ENCODE measurements at regions not wholly inside any gene's neighbourhood (a gene's known extent, or its start where the extent isn't known, plus 50 kb on each side); places are given as distances from the start of the nearest gene placed in this dataset.

DNA sequence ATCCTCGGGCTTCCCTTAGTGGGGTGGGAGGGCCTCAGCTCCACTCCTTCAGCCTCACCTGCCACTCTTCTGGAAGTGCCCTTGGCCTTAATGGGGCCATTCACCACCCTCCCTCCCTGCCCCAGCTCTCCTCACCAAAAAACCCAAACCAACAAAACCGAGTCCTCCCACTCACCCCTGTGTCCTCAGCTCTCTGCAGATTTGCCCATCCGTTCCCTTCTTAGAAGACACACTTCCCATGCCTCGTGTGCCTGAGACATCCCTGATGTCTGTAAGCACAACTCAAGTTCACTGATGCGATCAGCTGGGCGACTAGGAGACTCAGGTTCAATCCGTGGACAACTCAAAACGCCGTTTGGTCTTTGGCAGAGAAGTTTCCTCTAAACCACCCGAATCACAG, 839.2 kb downstream of the TBC1D22A start:
- DNase-seq, result no peak

DNA sequence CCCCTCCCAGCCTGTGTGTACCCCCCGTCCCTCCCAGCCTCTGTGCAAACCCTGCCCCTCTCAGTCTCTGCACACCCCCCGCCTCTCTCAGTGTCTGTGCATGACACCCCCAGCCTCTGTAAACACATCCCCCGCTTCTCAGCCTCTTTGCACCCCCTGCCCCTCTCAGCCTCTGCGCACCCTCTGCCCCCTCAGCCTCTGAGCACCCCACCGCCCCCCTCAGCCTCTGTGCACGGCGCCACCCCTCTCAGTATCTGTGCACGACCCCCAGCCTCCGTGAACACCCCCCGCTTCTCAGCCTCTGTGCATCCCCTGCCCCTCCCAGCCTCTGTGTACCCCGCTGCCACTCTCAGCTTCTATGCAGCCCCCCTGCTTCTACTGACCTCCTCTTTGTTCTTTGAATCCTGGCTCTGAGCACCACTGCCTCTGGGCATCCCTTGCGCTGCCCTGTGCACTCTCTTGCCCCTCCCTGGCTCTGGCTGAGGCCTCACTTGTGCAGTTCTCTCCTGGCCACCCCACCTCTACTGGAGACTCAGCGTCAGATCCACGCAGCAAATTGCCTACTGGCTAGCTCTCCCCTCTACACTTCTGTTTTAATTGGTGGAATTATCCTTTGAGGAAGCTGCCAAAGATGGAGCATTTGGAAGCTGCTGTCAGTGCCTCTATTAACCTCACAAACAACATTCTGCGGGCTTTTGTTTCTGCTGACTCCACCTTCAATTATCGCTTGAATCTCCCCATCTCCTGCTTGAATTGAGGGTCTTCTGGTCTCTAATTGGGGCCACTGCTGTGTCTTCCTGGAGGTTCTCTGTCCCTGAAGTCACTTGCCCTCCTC, 838.6 kb downstream of the TBC1D22A start:
- DNase-seq, result no peak

DNA sequence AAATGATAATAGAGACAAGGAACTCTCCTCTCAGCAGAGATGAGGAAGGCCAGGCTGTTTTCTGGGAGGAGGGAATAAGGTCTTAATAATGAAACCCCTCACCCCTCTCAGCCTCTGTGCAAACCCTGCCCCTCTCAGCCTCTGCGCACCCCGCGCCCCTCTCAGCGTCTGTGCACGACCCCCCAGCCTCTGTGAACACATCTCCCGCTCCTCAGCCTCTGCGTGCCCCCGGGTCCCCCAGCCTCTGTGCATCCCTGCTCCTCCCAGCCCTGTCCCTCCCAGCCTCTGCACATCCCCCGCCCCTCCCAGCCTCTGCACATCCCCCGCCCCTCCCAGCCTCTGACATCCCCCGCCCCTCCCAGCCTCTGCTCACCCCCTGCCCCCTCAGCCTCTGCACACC, 837.8 kb downstream of the TBC1D22A start:
- no peak for DNase-seq

DNA sequence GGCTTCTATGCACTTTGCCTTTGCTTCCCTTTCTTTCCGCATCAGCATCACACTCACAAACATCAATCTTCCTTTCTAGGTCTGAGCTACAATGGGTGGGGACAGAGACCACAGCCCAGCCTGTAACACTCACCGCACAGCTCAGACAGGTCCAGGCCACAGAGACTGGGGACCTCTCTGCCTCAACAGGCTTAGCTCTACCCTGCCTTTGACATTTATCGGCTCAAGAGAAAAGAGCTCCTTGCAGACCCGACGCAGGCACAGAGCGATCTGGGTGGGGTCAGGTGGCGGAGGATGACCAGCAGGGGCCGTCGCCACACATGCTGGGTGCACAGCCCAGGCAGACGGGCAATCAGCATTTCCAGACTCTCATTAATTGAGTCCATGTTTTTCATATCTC, 837.3 kb downstream of the TBC1D22A start:
- DNase-seq, result no peak

DNA sequence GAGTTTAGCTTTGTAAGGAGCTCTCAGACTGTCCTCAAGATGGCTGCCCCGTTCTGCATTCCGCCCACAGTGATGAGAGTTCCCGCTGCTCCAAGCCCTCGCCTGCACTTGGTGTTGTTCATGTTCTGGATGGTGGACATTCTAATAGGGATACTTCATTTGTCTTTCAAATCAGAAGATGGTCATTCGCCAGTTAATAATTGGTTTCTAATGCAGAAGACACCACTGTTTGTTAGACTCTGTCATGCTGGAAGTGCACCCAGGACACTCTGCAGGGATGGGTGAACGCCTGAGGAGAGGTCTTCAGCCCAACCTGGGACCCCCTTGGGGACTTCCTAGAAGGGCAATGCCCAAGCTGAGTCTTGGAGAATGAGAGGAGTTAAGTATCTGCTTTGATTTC, 836.4 kb downstream of the TBC1D22A start:
- no peak for DNase-seq

DNA sequence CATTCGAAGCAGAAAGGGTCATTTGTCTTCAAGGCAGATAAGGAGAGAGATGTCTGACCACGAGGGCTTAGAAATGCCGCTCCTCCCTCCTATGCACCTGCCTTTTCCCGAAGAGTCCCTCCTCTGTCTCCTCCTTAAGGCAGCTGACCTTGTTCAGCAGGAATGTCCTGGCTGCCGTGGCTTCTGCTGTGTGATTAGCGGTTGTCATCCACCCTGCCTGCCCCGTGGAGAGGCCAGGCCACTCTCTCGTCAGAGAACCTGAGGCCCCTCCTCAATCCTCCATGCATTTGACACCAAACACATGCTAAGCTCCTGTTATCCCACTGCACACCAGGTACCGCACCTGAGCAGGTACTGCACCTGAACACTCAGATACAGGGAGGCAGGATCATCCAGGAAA, 834.6 kb downstream of the TBC1D22A start:
- DNase-seq, result no peak

DNA sequence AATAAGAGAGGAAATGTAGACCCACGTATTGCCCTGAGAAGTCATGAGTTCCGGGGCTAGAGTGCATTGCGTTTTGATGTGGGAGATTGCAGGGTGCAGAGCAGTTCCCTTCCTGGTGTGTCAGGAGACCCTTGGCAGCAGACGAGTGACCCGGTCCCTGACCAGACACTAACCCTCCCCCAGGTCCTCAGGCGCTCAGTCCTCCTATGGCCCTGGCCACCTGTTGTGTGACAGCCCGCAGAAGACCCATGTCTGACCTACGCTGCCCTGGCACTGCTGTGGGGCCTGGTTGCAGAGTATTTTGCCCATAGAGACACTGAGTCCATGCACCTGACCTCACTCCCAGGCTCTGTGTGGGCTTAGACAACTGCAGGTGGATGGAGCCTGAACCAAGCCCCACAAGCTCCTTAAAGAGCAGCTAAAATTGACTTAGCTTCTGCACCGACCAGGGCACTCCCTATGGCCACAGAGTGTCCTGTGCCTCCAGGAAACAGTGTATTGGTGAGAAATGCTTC, 833.8 kb downstream of the TBC1D22A start:
- DNase-seq, result no peak

DNA sequence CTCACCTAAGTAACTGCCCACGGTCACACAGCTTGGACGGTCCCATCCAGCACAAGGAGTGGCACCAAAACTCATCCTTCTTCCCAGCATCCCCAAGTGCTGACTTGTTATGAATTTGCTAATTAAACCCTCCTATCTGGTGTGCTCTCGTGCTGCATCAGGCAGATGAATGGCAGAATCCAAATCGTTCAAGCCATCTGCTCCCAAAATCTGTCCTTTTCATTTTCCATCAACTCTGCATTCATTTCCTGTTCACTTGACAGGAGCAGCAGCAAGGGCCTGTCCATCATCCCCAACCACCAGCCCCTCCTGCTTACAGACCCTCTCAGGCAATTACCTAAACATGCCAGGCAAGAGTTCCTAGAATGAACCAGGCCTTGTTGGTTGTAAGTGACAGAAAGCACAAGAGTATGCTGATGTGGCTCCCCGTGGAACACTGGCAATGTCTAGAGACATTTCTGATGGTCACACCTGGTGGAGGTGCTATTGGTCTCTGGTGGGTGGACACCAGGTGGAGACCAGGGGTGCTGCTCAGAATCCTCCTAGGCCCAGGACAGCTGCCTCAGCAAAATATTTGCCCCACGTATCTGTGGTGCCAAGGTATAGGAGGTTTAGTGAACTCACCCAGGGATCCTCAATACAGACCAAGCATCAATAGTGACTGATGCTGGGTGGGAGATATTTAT, 832.5 kb downstream of the TBC1D22A start:
- DNase-seq, result no peak

DNA sequence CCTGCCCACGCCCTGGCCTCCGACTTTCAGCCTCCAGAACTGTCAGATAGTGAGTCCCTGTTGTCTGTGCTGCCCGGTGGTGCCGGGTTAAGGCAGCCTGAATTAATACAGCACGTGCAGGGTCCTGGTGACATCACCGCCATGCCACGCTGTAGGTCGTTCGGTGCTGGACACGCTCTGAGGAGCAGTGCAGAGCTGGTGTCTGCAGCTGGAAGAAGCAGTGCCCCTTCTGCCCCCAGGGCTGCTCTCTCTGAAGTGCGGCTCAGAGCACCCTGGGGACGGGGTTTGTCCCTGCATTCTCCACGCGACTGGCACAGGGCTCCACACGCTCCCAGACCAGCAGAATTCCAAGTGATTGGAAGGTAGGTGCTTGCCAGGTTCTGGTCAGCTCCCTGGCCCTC, 831.5 kb downstream of the TBC1D22A start:
- DNase-seq, result no peak

DNA sequence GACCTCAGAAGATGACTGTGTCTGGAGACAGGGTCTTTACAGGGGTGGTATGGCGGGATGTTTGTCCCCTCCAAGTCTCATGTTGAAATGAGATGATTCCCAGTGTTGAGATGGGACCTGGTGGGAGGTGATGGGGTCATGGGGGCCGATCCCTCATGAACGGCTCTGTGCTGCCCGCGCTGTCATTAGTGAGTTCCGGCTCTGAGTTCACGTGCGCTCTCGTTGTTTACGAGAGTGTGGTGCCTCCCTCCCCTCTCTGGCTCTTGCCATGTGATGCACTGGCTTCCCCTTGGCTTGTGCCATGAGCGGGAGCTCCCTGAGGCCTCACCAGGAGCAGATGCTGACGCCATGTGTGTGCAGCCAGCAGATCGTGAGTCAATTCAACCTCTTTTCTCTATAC, 830.8 kb downstream of the TBC1D22A start:
- DNase-seq, result no peak

DNA sequence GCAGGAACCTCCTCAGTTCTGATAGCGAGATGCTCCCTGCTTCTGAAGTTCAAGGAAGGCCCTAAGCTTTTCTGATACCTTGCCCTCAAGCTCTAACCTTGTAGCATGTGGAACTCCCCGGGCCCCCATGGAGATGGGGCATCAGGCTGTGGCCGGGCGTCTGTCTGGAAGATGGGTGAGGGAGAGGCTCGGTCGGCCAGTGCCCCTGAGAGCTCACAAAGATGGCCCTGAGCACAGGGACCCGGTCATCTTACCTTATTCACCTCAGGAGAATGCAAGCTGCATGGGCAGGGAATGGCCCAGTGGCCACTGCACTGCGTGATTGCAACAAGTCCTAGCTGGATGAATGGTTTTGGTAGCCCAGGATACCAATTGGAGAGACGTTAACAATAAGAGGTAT, 830.3 kb downstream of the TBC1D22A start:
- no peak for DNase-seq

DNA sequence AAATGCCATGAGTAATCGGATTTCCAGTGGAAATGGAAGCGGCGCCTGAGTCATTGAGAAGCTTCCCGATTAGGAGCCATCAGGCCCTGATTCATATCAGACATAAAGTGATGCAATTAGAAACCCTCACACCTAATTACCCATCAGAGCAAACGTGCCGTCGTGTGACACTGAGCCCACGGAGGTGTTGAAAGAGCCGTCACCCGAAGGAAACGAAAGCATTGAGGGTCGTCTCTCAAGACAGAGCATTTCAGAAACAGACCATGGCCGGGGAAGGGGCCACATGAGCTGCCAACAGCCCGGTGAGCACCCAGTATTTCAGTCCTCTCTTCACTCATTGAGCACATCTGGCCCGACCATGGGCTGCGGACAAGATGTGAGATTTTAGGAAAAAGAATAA, 829.3 kb downstream of the TBC1D22A start:
- no peak for DNase-seq

DNA sequence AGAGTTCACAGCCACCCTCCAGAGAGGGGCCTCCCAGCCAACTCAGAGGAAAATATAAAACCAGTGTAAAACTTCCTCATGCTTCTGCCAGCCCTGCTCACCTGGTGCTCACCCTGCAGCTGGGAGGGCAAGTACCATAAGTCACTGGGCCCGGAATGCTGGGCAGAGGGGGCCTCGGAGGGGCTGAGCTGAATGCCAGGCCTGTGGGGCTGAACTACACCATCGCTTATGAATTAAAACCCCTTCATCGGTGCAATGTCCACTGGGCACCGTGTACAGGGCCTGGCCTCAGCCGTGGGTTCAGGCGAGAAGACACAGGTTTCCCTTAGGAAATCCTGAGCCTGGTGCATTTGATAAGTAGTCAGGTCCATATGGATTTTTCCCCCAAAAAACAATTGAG, 828.6 kb downstream of the TBC1D22A start:
- DNase-seq, result no peak

DNA sequence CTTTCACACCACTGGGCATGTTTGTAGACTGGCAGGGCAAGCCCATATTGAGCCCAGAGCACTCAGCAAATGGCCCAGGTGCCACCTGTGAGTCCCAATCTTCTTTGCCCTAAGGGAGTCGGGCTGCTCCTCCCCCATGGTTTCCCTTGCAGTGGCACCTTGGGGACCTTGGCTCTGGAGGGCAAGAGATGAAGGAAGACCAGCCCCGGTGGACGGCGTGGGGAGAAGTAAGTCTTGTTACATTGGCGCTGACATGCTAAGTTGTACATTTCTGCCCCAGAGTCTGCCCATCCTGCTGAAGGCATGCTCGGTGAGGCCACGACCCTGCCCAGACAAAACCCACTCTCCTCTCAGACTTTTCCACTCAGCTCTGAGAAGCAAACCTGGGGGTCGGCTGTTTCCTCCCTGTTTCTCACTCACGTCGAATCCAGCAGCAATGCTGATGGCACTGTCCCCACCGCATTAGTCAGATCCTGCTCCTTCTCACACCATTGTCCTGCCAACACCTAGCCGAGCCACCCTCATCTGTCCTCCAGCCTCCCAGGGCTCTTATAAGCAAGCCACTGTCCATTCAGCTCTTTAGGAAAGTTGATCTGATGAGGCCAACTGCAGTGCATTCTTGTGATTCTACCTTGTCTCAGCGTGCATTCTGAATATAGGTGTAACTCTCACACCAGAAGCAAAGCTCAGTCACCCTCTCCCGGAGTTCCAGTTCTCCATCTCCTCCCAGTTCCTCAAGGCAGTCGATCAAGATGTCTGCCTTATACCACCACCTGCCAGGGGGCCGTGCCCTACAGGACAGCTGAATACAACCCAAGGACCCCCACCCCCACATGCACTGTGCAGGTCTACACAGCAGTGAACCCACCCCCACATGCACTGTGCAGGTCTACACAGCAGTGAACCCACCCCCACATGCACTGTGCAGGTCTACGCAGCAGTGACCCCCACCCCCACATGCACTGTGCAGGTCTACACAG, 827.1 kb downstream of the TBC1D22A start:
- no peak for DNase-seq

DNA sequence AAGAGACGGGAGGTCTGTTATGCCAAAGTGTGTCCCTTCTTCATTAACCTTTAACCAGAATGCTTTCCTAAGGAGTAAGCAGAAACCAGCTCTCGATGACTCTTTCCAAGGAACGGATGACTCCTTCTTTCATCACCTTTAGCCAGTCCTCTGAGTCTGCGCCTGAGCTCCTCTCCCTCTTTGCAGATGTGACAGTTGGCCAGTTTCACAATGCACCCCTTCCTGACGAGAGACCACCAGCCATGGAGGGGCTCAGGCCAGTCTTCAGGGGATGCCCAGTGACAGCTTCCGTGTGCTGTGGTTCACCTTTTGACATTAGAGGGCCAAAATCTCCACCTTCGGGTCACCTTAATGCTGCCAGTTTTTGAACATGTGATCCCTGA, 826.1 kb downstream of the TBC1D22A start:
- DNase-seq, result no peak

DNA sequence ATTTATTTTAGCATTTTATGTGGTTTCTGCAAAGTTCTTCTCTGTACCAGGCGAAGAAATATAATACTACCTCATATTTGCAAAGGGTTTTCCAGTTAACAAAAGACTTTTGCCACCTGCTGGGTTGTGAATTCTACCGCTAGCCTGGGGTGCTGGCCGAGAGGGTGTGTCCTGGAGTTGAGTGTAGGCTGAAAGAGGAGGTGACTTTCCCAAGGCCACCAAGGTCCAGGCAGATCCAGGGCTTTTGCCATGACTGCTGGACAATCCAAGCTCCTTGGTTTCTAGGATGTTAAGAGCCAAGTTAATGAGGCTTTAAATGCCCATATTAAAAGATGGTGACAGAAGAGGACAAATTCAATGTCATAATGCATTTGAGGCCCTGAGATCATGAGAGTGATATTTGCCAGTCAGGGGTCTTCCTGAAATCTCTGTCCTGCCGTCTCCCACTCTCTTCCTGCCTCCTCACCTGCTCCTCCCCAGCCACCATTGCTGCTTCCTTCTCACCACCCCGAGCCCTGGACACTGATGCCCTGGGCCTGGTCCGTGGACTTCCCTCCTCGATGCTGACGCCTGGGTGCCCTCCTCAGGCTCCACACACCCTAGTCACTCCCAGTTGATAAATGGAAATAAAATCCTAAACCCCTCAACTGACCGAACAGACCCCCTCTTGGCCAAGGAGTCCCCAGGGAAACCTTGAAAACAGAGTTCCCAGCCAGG, 825.6 kb downstream of the TBC1D22A start:
- DNase-seq, result no peak

DNA sequence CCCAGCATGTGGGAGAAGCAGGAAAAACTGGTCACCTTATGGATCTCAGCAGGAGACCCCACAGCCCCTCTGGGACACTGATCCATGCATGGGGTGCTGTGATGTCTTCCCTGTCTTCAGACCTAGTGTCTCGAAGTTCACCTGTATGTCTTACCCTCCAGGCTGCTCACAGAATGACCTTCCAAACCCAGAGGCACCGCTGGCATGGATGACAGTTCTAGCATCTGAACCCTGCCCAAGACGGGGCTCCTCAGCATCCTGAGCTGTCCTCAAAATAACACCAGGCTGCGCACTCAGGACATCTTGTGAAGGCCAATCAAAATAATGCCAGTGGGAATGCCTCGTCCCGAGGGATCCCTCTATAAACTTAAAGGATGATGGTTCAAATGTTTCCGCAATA, 824.9 kb downstream of the TBC1D22A start:
- DNase-seq, result no peak

DNA sequence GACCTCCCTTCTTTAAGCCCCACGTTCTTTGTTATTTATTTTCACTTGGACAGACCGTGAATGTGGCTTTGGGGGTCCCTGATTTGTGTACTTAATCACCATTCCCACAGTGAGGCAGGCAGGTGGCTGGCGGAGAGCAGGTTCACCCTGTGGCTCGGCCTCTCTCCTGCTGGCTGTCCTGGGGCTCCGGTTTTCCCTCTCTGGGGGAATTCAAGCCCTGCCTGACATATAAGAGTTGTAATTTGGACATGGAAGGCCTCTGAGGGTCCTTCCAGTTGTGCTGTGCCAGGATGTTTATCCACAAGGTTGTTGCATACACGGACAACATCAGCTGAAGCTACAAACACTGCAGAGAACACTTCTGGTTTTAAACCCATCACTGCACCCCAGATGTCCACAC, 824.5 kb downstream of the TBC1D22A start:
- DNase-seq, result no peak

DNA sequence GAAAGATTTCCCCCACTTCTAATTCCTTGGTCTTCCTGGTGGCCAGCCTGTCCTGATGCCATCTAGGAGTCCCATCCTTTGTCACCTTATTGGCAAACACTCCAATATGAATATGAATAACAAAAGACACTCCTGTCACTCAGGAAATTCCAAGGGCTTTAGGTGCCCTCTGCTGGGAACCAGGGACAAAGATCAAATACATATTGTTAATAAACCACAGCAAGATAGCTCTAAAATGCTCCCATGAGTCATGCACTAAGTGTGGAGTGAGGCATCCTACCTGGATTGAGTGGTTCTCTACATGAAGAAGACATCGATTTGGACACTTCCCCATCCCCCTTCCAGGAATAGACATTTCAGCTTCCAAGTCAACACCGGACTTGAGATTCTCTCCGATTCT, 823.6 kb downstream of the TBC1D22A start:
- no peak for DNase-seq

DNA sequence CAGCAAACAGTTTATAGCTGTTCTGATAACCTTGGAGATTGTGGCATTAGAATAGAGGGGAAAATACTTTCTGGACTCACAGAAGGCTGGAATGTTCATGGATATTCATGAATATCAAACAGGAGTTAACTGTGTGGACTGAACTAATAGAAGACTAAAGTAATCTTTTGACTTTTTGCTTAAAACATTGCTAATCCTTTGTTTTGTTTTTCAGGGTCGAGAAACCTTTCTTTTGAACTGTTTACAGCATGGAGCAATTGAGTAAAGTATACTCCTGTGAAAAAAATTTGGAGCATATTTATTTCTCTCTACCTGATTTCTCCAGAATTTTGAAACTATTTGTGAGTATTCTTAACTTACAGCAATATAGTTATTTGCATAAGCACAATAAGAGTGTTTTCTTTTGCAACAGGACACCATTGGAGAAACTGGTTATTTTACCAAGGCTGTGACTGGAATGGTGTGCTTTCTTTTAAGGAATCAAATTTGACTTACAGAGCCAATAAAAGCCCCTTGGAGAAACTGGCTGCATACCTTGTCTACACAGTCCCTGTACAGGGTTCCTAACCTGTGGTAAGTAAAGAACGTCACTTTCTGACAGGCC, 821.6 kb downstream of the TBC1D22A start:
- DNase-seq, result no peak

DNA sequence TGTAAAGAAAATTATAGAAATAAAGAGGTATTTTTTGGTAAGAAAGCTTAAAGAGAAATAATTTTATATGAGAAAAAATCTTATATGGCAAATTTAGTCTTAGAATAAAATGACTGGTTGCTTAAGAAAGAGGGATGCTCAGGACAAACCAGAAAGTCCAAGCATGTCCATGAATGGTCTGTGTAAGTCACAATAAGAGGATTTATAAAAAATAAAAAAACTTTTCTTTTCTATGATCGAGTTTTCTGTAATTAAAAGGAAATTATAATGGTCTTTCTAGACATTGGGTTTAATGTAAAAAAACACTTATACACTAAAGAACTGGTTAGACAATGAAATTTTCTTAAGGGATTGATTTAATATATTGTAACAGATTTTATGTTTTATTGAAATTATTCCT, 819.6 kb downstream of the TBC1D22A start:
- no peak for DNase-seq

DNA sequence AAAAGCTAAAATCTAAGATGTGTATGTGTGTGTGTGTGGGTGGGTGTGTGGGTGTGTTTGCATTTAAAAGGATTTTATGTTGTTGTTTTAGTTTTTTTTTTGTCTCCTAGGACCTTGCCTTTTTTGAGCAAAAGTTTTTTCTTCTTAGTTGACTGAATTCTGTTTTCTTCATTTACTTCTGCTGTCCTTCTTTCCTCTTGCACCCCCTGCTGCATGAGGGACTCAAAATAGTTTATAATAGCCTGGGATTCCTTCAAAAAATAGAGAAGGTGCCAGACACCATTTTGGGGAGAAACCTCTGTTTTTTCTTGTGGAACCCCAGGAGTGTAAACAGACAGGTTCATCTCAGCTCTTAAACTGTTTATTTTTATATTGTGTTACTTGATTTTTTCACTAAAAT, 817.7 kb downstream of the TBC1D22A start:
- no peak for DNase-seq

Measured in inflammatory macrophage treated with lipopolysaccharide for 1 hour (primary cell).